Muscle of leg (tissue), 3 donors: ENCODE measurements at regions not wholly inside any gene's neighbourhood (a gene's known extent, or its start where the extent isn't known, plus 50 kb on each side); places are given as distances from the start of the nearest gene placed in this dataset.
"Not testable (repeated sequence)": the region's sequence is repeated elsewhere in the genome, so short reads cannot be mapped to it uniquely, and the experiment has no call there.

ENCODE experiments used
- DNase-seq: peaks from one replicate; pipeline ENCODE4 v3.0.0; 2013
- H3K27ac ChIP-seq: one replicate; pipeline ENCODE4 v1.5.1; 2013; ENCODE audit warnings: mild to moderate bottlenecking, low read length, control low read depth
- H3K27me3 ChIP-seq: one replicate; pipeline ENCODE4 v1.6.1; 2013; ENCODE audit warnings: low read length; ENCODE audit not compliant: control insufficient read depth, insufficient read depth
- H3K36me3 ChIP-seq: one replicate; pipeline ENCODE4 v1.6.1; 2013; ENCODE audit warnings: low read length; ENCODE audit not compliant: control insufficient read depth, insufficient read depth
- H3K4me1 ChIP-seq: one replicate; pipeline ENCODE4 v1.6.1; 2013; ENCODE audit warnings: low read length; ENCODE audit not compliant: control insufficient read depth, insufficient read depth
- H3K4me3 ChIP-seq: one replicate; pipeline ENCODE4 v1.5.1; 2013; ENCODE audit warnings: low read length, control low read depth
- H3K9me3 ChIP-seq: replicated peaks from 2 replicates; pipeline ENCODE4 v1.6.1; 2013; ENCODE audit warnings: low read depth, low read length; ENCODE audit not compliant: control insufficient read depth
- WGBS: methylation state at CpG from one replicate; pipeline ENCODE4 v1.1.5; 2013; ENCODE audit warnings: missing lambda C conversion rate; ENCODE audit not compliant: insufficient coverage; 5-methylcytosine and 5-hydroxymethylcytosine counted together

DNA sequence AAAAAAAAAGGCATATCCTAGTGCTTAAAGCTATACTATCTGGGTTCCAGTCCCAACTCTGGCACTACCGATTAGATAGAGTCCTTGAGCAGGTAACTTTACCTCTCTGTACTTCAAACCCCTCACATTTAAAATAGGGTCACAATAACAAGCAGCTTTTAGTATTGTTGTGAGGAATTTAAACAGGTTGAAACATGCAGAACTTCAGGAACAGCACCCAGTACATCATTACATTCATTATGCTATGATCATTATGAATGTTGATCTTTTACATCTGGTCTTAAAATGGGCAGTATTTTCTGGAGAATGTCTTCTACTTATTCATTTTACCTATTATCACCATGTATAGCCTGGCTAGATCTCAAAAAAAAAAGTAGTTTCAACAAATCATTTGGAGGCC is 176.1 kb upstream of the CCDC54 start:
- Histone ChIP-seq H3K4me1 (peaks cover 23% of the 10 kb centered on the region), H3K36me3 (no peaks in the 10 kb centered on the region), H3K9me3 (no peaks in the 10 kb centered on the region), H3K27me3 (no peaks in the 10 kb centered on the region), H3K4me3 (no peak overlapping the region), H3K27ac (no peak overlapping the region)
- no peak for DNase-seq
- no CpG with 5 or more reads among the region's 1 CpG for WGBS

DNA sequence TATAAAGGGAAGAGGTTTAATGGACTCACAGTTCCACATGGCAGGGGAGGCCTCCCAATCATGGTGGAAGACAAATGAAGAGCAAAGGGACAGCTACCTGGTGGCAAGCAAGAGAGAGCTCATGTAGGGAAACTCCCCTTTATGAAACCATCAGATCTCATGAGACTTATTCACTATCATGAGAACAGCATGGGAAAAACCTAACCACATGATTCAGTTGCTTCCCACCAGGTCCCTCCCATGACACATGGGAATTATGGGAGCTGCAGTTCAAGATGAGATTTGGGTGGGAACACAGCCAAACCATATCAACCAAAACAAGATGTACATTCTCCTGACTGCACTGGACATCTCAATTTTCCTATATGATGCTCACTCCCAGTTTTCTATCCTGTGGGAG is 174.4 kb upstream of the CCDC54 start:
- H3K27me3 ChIP-seq, H3K4me3 ChIP-seq, H3K36me3 ChIP-seq, H3K9me3 ChIP-seq, DNase-seq, H3K27ac ChIP-seq: not testable (repeated sequence)
- H3K4me1 ChIP-seq: peaks cover 29% of the 10 kb centered on the region

DNA sequence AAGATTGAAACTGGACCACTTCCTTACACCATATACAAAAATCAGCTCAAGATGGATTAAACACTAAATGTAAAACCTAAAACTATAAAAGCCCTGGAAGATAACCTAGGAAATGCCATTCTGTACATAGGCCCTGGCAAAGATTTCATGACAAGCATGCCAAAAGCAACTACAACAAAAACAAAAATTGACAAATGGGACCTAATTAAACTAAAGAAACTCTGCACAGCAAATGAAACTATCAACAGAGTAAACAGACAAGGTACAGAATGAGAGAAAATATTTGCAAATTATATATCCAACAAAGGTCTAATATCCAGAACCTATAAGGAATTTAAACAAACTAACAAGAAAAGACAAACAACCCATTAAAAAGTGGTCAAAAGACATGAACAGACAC is 173.1 kb upstream of the CCDC54 start:
- no peaks in the 10 kb centered on the region for H3K36me3 ChIP-seq
- peaks cover 22% of the 10 kb centered on the region for H3K4me1 ChIP-seq
- no peak overlapping the region for H3K27ac ChIP-seq
- no peaks in the 10 kb centered on the region for H3K9me3 ChIP-seq
- no peak overlapping the region for H3K4me3 ChIP-seq
- H3K27me3 ChIP-seq: no peaks in the 10 kb centered on the region
- DNase-seq: no peak

DNA sequence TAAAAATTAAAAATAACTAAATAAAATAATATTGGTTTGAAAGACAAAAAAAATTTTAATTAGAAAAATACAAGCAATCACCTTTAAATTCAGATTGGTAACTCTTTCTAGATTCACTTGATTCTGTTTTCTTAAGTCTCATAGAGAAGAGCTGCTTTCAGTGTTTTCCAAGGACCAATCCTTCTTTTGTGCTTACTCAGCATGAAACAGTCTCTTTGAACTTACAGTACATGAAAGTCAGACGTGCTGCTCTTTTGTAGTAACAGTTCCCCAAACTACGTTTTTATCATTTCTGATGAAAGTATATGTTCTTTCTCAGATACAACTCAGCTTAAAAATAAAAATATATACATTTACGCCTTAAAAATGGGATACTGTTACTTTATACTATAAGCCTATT is 171.9 kb upstream of the CCDC54 start:
- Histone ChIP-seq H3K27ac (no peak overlapping the region), H3K4me1 (peaks cover 20% of the 10 kb centered on the region), H3K9me3 (no peaks in the 10 kb centered on the region), H3K36me3 (no peaks in the 10 kb centered on the region), H3K4me3 (no peak overlapping the region), H3K27me3 (no peaks in the 10 kb centered on the region)
- no CpG with 5 or more reads among the region's 3 CpGs for WGBS
- DNase-seq: no peak

DNA sequence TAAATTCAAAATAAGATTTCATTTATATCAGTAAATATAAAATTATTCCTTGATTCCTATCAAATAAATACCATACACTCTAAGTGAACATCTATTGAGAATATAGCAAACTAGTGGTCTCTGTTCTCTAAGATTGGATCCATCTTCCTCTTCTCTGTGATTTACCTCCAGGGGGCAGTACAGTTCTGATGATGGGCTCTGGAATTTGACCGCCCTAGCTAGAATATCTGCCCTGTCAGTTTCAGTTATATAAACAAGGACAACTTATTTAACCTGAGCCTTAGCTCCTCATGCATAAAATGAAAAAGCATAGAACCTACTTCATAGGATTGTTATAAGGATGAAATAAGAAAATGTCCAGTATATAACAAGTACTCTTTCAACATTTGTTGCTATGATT is 171.1 kb upstream of the CCDC54 start:
- no peaks in the 10 kb centered on the region for H3K9me3 ChIP-seq
- H3K4me3 ChIP-seq: no peak overlapping the region
- no peaks in the 10 kb centered on the region for H3K27me3 ChIP-seq
- WGBS: no CpG with 5 or more reads among the region's 1 CpG
- H3K27ac ChIP-seq: peak overlapping the region; percentile 94
- peaks cover 20% of the 10 kb centered on the region for H3K4me1 ChIP-seq
- H3K36me3 ChIP-seq: no peaks in the 10 kb centered on the region
- peak; percentile 63 for DNase-seq

DNA sequence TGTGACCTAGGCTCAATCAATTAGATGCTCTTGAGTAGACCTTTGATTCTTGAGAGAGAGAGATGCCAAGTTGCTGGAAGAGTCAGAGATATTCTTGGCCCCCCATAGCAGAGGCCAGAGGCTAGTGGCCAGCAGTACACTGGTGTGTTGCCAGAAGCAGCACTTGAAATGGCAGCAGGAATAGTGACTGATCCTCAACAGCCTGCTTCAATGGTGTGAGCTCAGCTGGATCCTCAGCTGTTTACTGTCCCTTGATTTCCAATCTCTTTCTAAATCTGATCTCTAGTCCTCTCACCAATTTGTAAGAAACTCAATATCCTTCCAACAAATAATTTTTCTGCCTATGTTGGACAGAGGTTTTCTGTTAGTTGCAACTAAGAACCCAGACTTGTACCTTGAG is 170.3 kb upstream of the CCDC54 start:
- Histone ChIP-seq H3K4me3 (no peak overlapping the region), H3K4me1 (peaks cover 22% of the 10 kb centered on the region), H3K36me3 (no peaks in the 10 kb centered on the region), H3K27ac (peak overlapping the region; percentile 94), H3K9me3 (no peaks in the 10 kb centered on the region), H3K27me3 (no peaks in the 10 kb centered on the region)
- DNase-seq: peak; percentile 64

DNA sequence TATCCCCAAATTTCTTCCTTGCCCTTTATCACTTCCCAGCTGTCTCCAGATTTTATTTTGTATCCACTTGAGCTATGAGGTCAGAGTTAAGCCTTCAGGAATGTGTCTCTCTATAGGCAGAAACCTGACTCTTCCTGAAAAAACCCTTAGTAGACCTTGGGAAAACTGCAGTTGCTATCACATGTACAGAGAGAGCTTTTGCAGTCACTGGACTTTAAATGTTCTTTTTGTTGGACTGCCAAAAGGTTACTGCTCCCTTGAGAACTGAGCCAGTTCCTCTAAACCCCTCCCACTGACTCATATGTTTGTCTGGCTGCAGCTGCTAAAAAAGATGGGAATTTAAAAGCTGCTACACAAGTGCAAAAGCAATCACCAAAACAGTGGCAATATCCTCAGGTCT is 169.1 kb upstream of the CCDC54 start:
- peaks cover 25% of the 10 kb centered on the region for H3K4me1 ChIP-seq

DNA sequence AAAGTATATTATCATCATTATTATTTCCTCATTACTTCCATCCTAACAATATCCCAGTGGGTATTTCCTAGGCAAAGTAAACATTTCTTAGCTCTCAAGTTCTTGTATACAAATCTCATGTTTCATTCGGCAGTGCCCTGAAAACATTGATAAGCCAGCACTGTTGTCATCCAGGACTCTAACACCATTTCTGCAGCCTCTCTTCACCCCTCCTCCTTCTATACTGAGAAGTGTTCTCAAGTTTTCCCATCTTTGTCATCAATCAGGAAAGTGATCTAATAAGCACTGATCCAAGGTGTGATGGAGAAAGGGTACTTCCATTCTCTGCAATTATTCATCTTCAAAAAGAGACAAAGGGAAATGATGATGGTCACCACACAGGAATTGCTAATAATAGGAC is 168.4 kb upstream of the CCDC54 start:
- peaks cover 24% of the 10 kb centered on the region for H3K4me1 ChIP-seq
- H3K4me3 ChIP-seq: peak overlapping the region; percentile 5
- no peaks in the 10 kb centered on the region for H3K36me3 ChIP-seq
- H3K9me3 ChIP-seq: no peaks in the 10 kb centered on the region
- 33% methylated on average over 1 of the region's 1 CpG for WGBS
- H3K27ac ChIP-seq: peak overlapping the region; percentile 94
- no peaks in the 10 kb centered on the region for H3K27me3 ChIP-seq
- peak; percentile 56 for DNase-seq

More for the DNA sequence above, 169.1 kb upstream of the CCDC54 start:
- H3K4me3 ChIP-seq: no peak overlapping the region
- no peaks in the 10 kb centered on the region for H3K9me3 ChIP-seq
- H3K36me3 ChIP-seq: no peaks in the 10 kb centered on the region
- H3K27ac ChIP-seq: peak overlapping the region; percentile 94
- peak; percentile 99 for DNase-seq
- no peaks in the 10 kb centered on the region for H3K27me3 ChIP-seq

DNA sequence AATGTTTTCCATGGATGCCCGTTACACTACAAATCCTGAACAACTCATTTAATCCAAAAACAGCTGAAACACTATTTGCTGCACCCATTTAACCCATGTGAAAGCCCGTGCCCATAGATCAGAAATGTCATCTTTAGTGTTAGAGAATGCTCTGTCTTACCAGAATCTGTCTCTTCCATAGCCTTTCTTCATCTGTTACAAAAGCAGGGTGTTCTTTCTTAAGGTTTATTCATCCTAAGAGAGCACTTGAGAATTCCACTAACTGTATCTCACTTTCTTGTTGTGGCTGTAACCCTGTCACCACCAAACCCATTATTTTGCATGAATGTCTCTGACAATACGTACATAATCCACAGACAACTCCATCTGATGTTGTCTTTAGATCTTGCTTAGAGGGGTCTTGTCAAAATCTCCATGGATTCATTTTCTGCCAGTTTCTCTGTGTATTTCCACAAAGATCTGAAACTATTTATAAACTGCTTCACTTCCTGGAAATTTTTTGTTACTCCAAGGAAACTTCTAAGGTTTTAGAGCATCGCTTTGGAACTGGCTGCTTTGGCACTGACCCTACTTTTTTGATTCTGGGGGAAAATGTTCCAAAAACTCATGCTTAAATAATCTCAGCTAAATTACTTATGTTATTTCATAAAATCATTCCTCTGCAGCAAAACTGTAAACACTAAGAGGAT is 167.8 kb upstream of the CCDC54 start:
- no CpG with 5 or more reads among the region's 4 CpGs for WGBS
- peak overlapping the region; percentile 94 for H3K27ac ChIP-seq

DNA sequence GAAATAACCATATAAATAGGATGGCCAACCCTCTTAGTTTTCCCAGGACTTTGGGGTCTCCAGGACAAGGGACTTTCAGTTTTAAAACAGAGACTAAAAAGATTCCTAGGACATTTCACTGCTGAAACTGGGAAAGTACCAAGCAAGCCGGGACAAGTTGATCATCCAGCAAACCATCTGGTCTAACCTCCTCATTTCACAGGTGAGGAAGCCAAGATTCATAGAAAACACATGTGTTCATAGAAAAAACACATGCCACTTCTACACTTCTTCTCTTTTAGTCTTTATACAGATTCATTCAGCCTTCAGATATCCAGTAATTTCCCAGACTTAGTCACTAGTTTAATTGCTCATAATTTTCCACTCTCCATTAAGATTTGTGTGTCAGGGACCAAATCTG is 165.6 kb upstream of the CCDC54 start:
- H3K9me3 ChIP-seq: no peaks in the 10 kb centered on the region
- H3K27me3 ChIP-seq: no peaks in the 10 kb centered on the region
- no peak for DNase-seq
- no peak overlapping the region for H3K4me3 ChIP-seq
- WGBS: 56% methylated on average over 1 of the region's 1 CpG
- no peak overlapping the region for H3K27ac ChIP-seq
- peaks cover 24% of the 10 kb centered on the region for H3K4me1 ChIP-seq
- H3K36me3 ChIP-seq: no peaks in the 10 kb centered on the region

More for the DNA sequence above, 167.8 kb upstream of the CCDC54 start:
- no peaks in the 10 kb centered on the region for H3K27me3 ChIP-seq
- H3K36me3 ChIP-seq: no peaks in the 10 kb centered on the region
- peak; percentile 86 for DNase-seq
- H3K4me1 ChIP-seq: peaks cover 24% of the 10 kb centered on the region
- peak overlapping the region; percentile 5 for H3K4me3 ChIP-seq
- H3K9me3 ChIP-seq: no peaks in the 10 kb centered on the region

DNA sequence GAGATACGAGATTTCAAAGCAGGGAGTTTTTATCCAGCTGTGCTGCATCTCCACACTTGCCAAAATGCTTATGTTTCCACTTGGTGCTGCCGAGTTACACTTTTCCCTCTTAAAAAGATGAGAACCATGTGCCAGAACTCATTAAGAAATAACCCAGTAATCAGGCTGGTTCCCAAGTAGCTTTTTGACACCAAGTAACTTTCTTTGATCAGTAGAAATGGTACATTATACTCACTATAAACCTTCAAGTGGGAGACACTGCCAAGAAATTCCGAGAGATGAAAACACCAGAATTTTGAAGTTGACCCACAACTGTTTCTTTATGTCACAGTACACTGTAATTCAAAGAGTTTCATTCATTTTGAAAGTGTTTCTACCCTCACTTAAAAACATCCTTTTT is 164.6 kb upstream of the CCDC54 start:
- H3K36me3 ChIP-seq: no peaks in the 10 kb centered on the region
- H3K27ac ChIP-seq: peak overlapping the region; percentile 53
- WGBS: 26% methylated on average over 2 of the region's 3 CpGs
- DNase-seq: peak; percentile 45
- no peak overlapping the region for H3K4me3 ChIP-seq
- peaks cover 17% of the 10 kb centered on the region for H3K4me1 ChIP-seq
- no peaks in the 10 kb centered on the region for H3K9me3 ChIP-seq
- no peaks in the 10 kb centered on the region for H3K27me3 ChIP-seq
